ENCODE measurements at regions not wholly inside any gene's neighbourhood (a gene's known extent, or its start where the extent isn't known, plus 50 kb on each side); places are given as distances from the start of the nearest gene placed in this dataset.

- H4K20me1 ChIP-seq (ENCODE audit: insufficient read depth, low read length), result no peaks in the 10 kb centered on the region
- H3K4me3 ChIP-seq (ENCODE audit: low read length), result no peak overlapping the region
- TF ChIP-seq EZH2 (optimal IDR thresholded peaks at IDR 0.05; ENCODE audit: low read depth, low read length), result no peak
- TF ChIP-seq CTCF (IDR thresholded peaks at IDR 0.05; ENCODE audit: low read length), result no peak
- no peak for TF ChIP-seq EZH2phosphoT487 (IDR thresholded peaks at IDR 0.05; ENCODE audit: low read length)
- H3K9me3 ChIP-seq (replicated peaks; ENCODE audit: insufficient read depth, low read length), result no peaks in the 10 kb centered on the region
- no peaks in the 10 kb centered on the region for H3K4me1 ChIP-seq (ENCODE audit: low read length)
- no peak for DNase-seq
- H3K9ac ChIP-seq (ENCODE audit: low read length), result no peak overlapping the region
- H3K27me3 ChIP-seq (replicated peaks; ENCODE audit: insufficient read depth, low read length), result no peaks in the 10 kb centered on the region
- H3F3A ChIP-seq (ENCODE audit: insufficient read depth, low read length), result no peaks in the 10 kb centered on the region
- no peak overlapping the region for H3K27ac ChIP-seq (ENCODE audit: low read length)
- H2AFZ ChIP-seq (ENCODE audit: low read length), result no peak overlapping the region
- no peaks in the 10 kb centered on the region for H3K36me3 ChIP-seq (replicated peaks; ENCODE audit: insufficient read depth, low read length)
- H3K4me2 ChIP-seq (ENCODE audit: low read depth, low read length), result no peak overlapping the region
- no peaks in the 10 kb centered on the region for H3K9me2 ChIP-seq (replicated peaks; ENCODE audit: insufficient read depth, low read length)
- H3K79me2 ChIP-seq (ENCODE audit: low read length), result no peaks in the 10 kb centered on the region
Measured at GRCh38 chr13:59450229-59450628, 713.5 kb downstream of the DIAPH3 start.

- Histone ChIP-seq H3K4me3 (ENCODE audit: low read length) (no peak overlapping the region), H3K27me3 (replicated peaks; ENCODE audit: insufficient read depth, low read length) (no peaks in the 10 kb centered on the region), H3K9ac (ENCODE audit: low read length) (no peak overlapping the region), H2AFZ (ENCODE audit: low read length) (no peak overlapping the region), H3K9me2 (replicated peaks; ENCODE audit: insufficient read depth, low read length) (no peaks in the 10 kb centered on the region), H3K79me2 (ENCODE audit: low read length) (no peaks in the 10 kb centered on the region), H3K36me3 (replicated peaks; ENCODE audit: insufficient read depth, low read length) (no peaks in the 10 kb centered on the region), H3K9me3 (replicated peaks; ENCODE audit: insufficient read depth, low read length) (no peaks in the 10 kb centered on the region), H3K27ac (ENCODE audit: low read length) (no peak overlapping the region), H3K4me2 (ENCODE audit: low read depth, low read length) (no peak overlapping the region), H3F3A (ENCODE audit: insufficient read depth, low read length) (no peaks in the 10 kb centered on the region), H3K4me1 (ENCODE audit: low read length) (no peaks in the 10 kb centered on the region), H4K20me1 (ENCODE audit: insufficient read depth, low read length) (no peaks in the 10 kb centered on the region)
- DNase-seq, result no peak
- TF ChIP-seq EZH2 (optimal IDR thresholded peaks at IDR 0.05; ENCODE audit: low read depth, low read length) (no peak), CTCF (IDR thresholded peaks at IDR 0.05; ENCODE audit: low read length) (no peak), EZH2phosphoT487 (IDR thresholded peaks at IDR 0.05; ENCODE audit: low read length) (no peak)
Measured at GRCh38 chr13:59451236-59451635, 712.5 kb downstream of the DIAPH3 start.

DNA sequence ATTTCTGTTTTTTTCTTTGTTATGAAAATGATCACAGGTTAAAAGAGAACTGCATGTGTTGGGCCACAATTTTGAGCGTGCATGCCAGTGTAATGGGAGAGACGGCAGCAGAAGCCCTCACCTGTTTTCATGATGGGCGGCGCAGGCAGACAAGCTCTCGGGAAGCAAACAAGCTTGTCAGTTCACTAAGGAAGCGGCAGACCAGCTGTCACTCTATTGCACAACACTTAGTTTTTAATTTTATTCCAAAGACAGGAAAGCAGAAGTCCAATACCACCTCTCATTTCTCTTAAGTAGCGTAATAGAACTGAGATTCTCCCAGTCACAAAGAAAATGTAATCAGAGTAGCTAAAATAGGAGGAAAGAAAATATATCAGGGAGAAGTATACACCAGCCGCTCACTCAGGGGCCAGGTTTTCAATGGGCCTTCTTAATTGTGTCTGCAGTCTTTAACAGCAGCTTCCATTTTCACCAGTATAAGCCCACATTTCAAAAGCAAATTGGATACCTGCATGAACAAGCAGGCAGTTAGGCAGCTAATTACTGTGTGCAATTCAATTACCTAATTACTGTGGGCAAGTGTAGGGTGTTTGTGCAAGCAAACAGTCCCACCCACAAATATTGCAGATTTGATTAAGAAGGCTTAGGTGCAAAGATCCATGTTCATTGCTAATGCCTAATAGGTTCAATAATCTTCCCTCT lies 711.4 kb downstream of the DIAPH3 start:
- H3K9me2 ChIP-seq (replicated peaks; ENCODE audit: insufficient read depth, low read length), result no peaks in the 10 kb centered on the region
- H3K36me3 ChIP-seq (replicated peaks; ENCODE audit: insufficient read depth, low read length), result no peaks in the 10 kb centered on the region
- no peak overlapping the region for H3K4me2 ChIP-seq (ENCODE audit: low read depth, low read length)
- H2AFZ ChIP-seq (ENCODE audit: low read length), result no peak overlapping the region
- H3K9ac ChIP-seq (ENCODE audit: low read length), result no peak overlapping the region
- H3K27me3 ChIP-seq (replicated peaks; ENCODE audit: insufficient read depth, low read length), result no peaks in the 10 kb centered on the region
- H3K4me3 ChIP-seq (ENCODE audit: low read length), result no peak overlapping the region
- H3F3A ChIP-seq (ENCODE audit: insufficient read depth, low read length), result no peaks in the 10 kb centered on the region
- no peak overlapping the region for H3K27ac ChIP-seq (ENCODE audit: low read length)
- H3K4me1 ChIP-seq (ENCODE audit: low read length), result no peaks in the 10 kb centered on the region
- no peaks in the 10 kb centered on the region for H3K79me2 ChIP-seq (ENCODE audit: low read length)
- H4K20me1 ChIP-seq (ENCODE audit: insufficient read depth, low read length), result no peaks in the 10 kb centered on the region
- TF ChIP-seq EZH2phosphoT487 (IDR thresholded peaks at IDR 0.05; ENCODE audit: low read length), result no peak
- TF ChIP-seq EZH2 (optimal IDR thresholded peaks at IDR 0.05; ENCODE audit: low read depth, low read length), result no peak
- TF ChIP-seq CTCF (IDR thresholded peaks at IDR 0.05; ENCODE audit: low read length), result no peak
- DNase-seq, result no peak
- H3K9me3 ChIP-seq (replicated peaks; ENCODE audit: insufficient read depth, low read length), result no peaks in the 10 kb centered on the region
